Prostate gland (tissue), 2 donors: ENCODE measurements at regions not wholly inside any gene's neighbourhood (a gene's known extent, or its start where the extent isn't known, plus 50 kb on each side); places are given as distances from the start of the nearest gene placed in this dataset.

Experiments
- DNase-seq: peaks from one replicate; pipeline ENCODE4 v3.0.0-alpha.2; 2019; ENCODE audit warnings: low spot score
- H3K27ac ChIP-seq, 2 donors: fragments of 200-600 bp; sonication (generic); 2 replicates each; pipeline ENCODE4 v1.5.1; 2017 to 2019
- H3K27me3 ChIP-seq: fragments of 200-600 bp; sonication (generic); replicated peaks from 2 replicates; pipeline ENCODE4 v1.5.1; 2019; ENCODE audit not compliant: insufficient read depth
- H3K36me3 ChIP-seq, 2 donors: fragments of 200-600 bp; sonication (generic); 1 replicate in 1 of 2; 2 replicates in 1 of 2; pipeline versions ENCODE4 v1.5.1 to v1.8.1; 2017 to 2019
- H3K4me1 ChIP-seq: fragments of 200-600 bp; sonication (generic); replicated peaks from 2 replicates; pipeline ENCODE4 v1.5.1; 2019
- H3K4me3 ChIP-seq, 2 donors: fragments of 200-600 bp; sonication (generic); 2 replicates each; pipeline ENCODE4 v1.5.1; 2017 to 2019
- H3K9me3 ChIP-seq: fragments of 200-600 bp; sonication (generic); 2 replicates; pipeline ENCODE4 v1.5.1; 2017
- CTCF ChIP-seq, 4 experiments: fragments of 200-600 bp in 2 of 4; fragments of 450-650 bp in 2 of 4; sonication (generic) in 2 of 4; IDR thresholded peaks; 1 replicate in 3 of 4; 2 replicates in 1 of 4; pipeline ENCODE4 v1.5.1; 2016 to 2019; ENCODE audit warnings: antibody characterized with exemption in 4 of 4, mild to moderate bottlenecking in 2 of 4, moderate library complexity in 2 of 4
- POLR2A ChIP-seq: fragments of 450-650 bp; IDR thresholded peaks from one replicate; pipeline ENCODE4 v1.6.1; 2016; ENCODE audit warnings: antibody characterized with exemption, mild to moderate bottlenecking
- POLR2AphosphoS5 ChIP-seq: sonication (generic); formaldehyde crosslinking; IDR thresholded peaks from one replicate; pipeline ENCODE4 v1.6.1; 2017; ENCODE audit warnings: antibody characterized with exemption
- WGBS: methylation state at CpG from one replicate; pipeline ENCODE4 v1.1.5; 2018; 5-methylcytosine and 5-hydroxymethylcytosine counted together
- intact Hi-C: fragments of 100-400 bp; cut with DNase I; formaldehyde crosslinking; loops from one replicate; pipeline ENCODE4 v1.14.2; 2022

- Histone ChIP-seq H3K4me3 (no peak overlapping the region), H3K27ac (no peak overlapping the region), H3K4me1 (no peaks in the 10 kb centered on the region), H3K36me3 (no peaks in the 10 kb centered on the region), H3K27me3 (no peaks in the 10 kb centered on the region), H3K9me3 (no peaks in the 10 kb centered on the region)
- no peak for TF ChIP-seq CTCF (IDR thresholded peaks at IDR 0.05)
- DNase-seq, result no peak
- WGBS, result 4% methylated on average over 4 of the region's 4 CpGs
- intact Hi-C loops, result no loop called here
Measured at GRCh38 chr17:34706029-34706428, 126.6 kb downstream of the TMEM132E start.

- Histone ChIP-seq H3K27me3 (no peaks in the 10 kb centered on the region), H3K4me3 (no peak overlapping the region), H3K27ac (no peak overlapping the region), H3K9me3 (no peaks in the 10 kb centered on the region), H3K36me3 (no peaks in the 10 kb centered on the region), H3K4me1 (no peaks in the 10 kb centered on the region)
- no peak for DNase-seq
- WGBS, result 18% methylated on average over 3 of the region's 3 CpGs
- intact Hi-C loops, result no loop called here
- TF ChIP-seq POLR2AphosphoS5 (no peak), CTCF (IDR thresholded peaks at IDR 0.05) (no peak), POLR2A (no peak)
Measured at GRCh38 chr17:34703533-34703932, 124.2 kb downstream of the TMEM132E start.

- H3K27ac ChIP-seq, result no peak overlapping the region
- TF ChIP-seq POLR2AphosphoS5 (no peak), POLR2A (no peak), CTCF (IDR thresholded peaks at IDR 0.05) (no peak)
- H3K4me1 ChIP-seq, result no peaks in the 10 kb centered on the region
- no peak for DNase-seq
- intact Hi-C loops, result no loop called here
- no peaks in the 10 kb centered on the region for H3K27me3 ChIP-seq
- H3K36me3 ChIP-seq, result no peaks in the 10 kb centered on the region
- H3K9me3 ChIP-seq, result no peaks in the 10 kb centered on the region
- no peak overlapping the region for H3K4me3 ChIP-seq
- WGBS, result 50% methylated on average over 4 of the region's 4 CpGs
Measured at GRCh38 chr17:34699181-34699580, 119.8 kb downstream of the TMEM132E start.

- intact Hi-C loops, result no loop called here
- Histone ChIP-seq H3K4me1 (no peaks in the 10 kb centered on the region), H3K36me3 (no peaks in the 10 kb centered on the region), H3K4me3 (no peak overlapping the region), H3K9me3 (no peaks in the 10 kb centered on the region), H3K27ac (no peak overlapping the region), H3K27me3 (no peaks in the 10 kb centered on the region)
- TF ChIP-seq POLR2AphosphoS5, result no peak
- TF ChIP-seq CTCF (IDR thresholded peaks at IDR 0.05), result no peak
- TF ChIP-seq POLR2A, result no peak
- 70% methylated on average over 1 of the region's 1 CpG for WGBS
- no peak for DNase-seq
Measured at GRCh38 chr17:34692920-34693319, 113.5 kb downstream of the TMEM132E start.
